K562 (cell line): ENCODE measurements at regions not wholly inside any gene's neighbourhood (a gene's known extent, or its start where the extent isn't known, plus 50 kb on each side); places are given as distances from the start of the nearest gene placed in this dataset.

Experiments used
- CEBPB ChIP-seq: fragments of 450-650 bp; IDR thresholded peaks from 2 replicates; pipeline ENCODE4 v1.6.1; 2016; ENCODE audit warnings: missing genetic modification characterization, missing compliant biosample characterization
- CREB1 ChIP-seq, 2 experiments: sonication (generic) in 1 of 2; formaldehyde crosslinking in 1 of 2; IDR thresholded peaks; 2 replicates each; pipeline versions ENCODE4 v1.6.1 to v1.8.0; 2012 to 2022; ENCODE audit warnings: inconsistent platforms in 1 of 2, mild to moderate bottlenecking in 1 of 2, missing genetic modification reagents in 1 of 2, moderate library complexity in 1 of 2
- KDM5B ChIP-seq: fragments of 200-600 bp; sonication (generic); IDR thresholded peaks from 2 replicates; pipeline ENCODE4 v1.6.1; 2012; ENCODE audit warnings: low read depth, mild to moderate bottlenecking, moderate library complexity, low read length, control low read depth, inconsistent platforms; ENCODE audit not compliant: insufficient replicate concordance
- ZEB2 ChIP-seq: fragments of 450-650 bp; IDR thresholded peaks from 2 replicates; pipeline ENCODE4 v1.6.1; 2016
- ZFP30 ChIP-seq: fragments of 250-450 bp; sonication (Bioruptor Pico); IDR thresholded peaks from 2 replicates; pipeline ENCODE4 v1.8.0; 2022; ENCODE audit warnings: moderate library complexity, mild to moderate bottlenecking, inconsistent platforms, borderline replicate concordance
- TF ChIP-seq, protein P1 (sequence below), 3 experiments: IDR thresholded peaks in 2 of 3; conservative IDR thresholded peaks in 1 of 3; 2 replicates each; pipeline ENCODE4 v1.5.1; 2011 to 2012; ENCODE audit warnings: low read length in 3 of 3, mild to moderate bottlenecking in 3 of 3, control low read depth in 2 of 3, improper control_type of control experiment in 1 of 3, inconsistent platforms in 1 of 3, low read depth in 1 of 3, mixed read lengths in 1 of 3, moderate library complexity in 1 of 3; ENCODE audit not compliant: insufficient read depth in 2 of 3
- TF ChIP-seq, protein P2 (sequence below), 2 experiments: fragments of 450-650 bp; formaldehyde crosslinking in 1 of 2; IDR thresholded peaks; 2 replicates each; pipeline versions ENCODE4 v1.4.0 to v1.6.1; 2014 to 2020; ENCODE audit warnings: mild to moderate bottlenecking in 2 of 2, borderline replicate concordance in 1 of 2, low read depth in 1 of 2
- TF ChIP-seq, protein P3 (sequence below), 2 experiments: fragments of 450-650 bp; IDR thresholded peaks; 2 replicates each; pipeline ENCODE4 v1.6.1; 2016

DNA sequence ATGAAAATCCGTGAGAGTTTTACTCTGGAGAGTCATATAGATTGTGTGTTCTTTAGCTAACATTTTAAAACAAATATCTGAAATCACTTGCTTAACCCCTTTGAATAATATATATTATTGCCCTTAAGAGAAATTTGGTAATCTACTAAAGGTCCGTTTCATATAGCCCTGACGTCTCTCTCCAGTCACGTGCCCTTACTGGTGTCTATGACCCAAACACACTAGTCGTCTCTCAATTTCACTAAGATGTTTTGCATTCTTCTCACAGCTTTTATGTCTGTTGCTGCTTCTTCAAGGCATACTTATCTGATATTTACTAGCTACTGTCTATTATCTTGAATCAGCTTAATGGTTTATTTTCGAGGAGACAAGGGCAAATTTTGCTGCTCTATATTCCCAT is 409.9 kb downstream of the KCNJ18 start:
- no peak for TF ChIP-seq ZFP30
- TF ChIP-seq KDM5B, result no peak
- TF ChIP-seq, protein P1, sequence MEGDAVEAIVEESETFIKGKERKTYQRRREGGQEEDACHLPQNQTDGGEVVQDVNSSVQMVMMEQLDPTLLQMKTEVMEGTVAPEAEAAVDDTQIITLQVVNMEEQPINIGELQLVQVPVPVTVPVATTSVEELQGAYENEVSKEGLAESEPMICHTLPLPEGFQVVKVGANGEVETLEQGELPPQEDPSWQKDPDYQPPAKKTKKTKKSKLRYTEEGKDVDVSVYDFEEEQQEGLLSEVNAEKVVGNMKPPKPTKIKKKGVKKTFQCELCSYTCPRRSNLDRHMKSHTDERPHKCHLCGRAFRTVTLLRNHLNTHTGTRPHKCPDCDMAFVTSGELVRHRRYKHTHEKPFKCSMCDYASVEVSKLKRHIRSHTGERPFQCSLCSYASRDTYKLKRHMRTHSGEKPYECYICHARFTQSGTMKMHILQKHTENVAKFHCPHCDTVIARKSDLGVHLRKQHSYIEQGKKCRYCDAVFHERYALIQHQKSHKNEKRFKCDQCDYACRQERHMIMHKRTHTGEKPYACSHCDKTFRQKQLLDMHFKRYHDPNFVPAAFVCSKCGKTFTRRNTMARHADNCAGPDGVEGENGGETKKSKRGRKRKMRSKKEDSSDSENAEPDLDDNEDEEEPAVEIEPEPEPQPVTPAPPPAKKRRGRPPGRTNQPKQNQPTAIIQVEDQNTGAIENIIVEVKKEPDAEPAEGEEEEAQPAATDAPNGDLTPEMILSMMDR (IDR thresholded peaks at IDR 0.05 in 2 of 3, conservative IDR thresholded peaks at IDR 0.05 in 1 of 3; ENCODE audit: insufficient read depth in 2 of 3, low read depth in 1 of 3, low read length in 3 of 3), result no peak
- TF ChIP-seq CREB1 (IDR thresholded peaks at IDR 0.05), result no peak
- no peak for TF ChIP-seq CREB1 (CRISPR knock-in tag; IDR thresholded peaks at IDR 0.05)
- TF ChIP-seq ZEB2, result no peak
- TF ChIP-seq CEBPB (tag), result no peak
- TF ChIP-seq, protein P2, sequence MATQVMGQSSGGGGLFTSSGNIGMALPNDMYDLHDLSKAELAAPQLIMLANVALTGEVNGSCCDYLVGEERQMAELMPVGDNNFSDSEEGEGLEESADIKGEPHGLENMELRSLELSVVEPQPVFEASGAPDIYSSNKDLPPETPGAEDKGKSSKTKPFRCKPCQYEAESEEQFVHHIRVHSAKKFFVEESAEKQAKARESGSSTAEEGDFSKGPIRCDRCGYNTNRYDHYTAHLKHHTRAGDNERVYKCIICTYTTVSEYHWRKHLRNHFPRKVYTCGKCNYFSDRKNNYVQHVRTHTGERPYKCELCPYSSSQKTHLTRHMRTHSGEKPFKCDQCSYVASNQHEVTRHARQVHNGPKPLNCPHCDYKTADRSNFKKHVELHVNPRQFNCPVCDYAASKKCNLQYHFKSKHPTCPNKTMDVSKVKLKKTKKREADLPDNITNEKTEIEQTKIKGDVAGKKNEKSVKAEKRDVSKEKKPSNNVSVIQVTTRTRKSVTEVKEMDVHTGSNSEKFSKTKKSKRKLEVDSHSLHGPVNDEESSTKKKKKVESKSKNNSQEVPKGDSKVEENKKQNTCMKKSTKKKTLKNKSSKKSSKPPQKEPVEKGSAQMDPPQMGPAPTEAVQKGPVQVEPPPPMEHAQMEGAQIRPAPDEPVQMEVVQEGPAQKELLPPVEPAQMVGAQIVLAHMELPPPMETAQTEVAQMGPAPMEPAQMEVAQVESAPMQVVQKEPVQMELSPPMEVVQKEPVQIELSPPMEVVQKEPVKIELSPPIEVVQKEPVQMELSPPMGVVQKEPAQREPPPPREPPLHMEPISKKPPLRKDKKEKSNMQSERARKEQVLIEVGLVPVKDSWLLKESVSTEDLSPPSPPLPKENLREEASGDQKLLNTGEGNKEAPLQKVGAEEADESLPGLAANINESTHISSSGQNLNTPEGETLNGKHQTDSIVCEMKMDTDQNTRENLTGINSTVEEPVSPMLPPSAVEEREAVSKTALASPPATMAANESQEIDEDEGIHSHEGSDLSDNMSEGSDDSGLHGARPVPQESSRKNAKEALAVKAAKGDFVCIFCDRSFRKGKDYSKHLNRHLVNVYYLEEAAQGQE (IDR thresholded peaks at IDR 0.05; ENCODE audit: borderline replicate concordance), result no peak
- TF ChIP-seq, protein P2 (CRISPR knock-in tag; IDR thresholded peaks at IDR 0.05; ENCODE audit: low read depth), result no peak
- TF ChIP-seq, protein P3, sequence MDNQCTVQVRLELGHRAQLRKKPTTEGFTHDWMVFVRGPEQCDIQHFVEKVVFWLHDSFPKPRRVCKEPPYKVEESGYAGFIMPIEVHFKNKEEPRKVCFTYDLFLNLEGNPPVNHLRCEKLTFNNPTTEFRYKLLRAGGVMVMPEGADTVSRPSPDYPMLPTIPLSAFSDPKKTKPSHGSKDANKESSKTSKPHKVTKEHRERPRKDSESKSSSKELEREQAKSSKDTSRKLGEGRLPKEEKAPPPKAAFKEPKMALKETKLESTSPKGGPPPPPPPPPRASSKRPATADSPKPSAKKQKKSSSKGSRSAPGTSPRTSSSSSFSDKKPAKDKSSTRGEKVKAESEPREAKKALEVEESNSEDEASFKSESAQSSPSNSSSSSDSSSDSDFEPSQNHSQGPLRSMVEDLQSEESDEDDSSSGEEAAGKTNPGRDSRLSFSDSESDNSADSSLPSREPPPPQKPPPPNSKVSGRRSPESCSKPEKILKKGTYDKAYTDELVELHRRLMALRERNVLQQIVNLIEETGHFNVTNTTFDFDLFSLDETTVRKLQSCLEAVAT (IDR thresholded peaks at IDR 0.05), result no peak
